HCT116 (cell line): ENCODE measurements at regions not wholly inside any gene's neighbourhood (a gene's known extent, or its start where the extent isn't known, plus 50 kb on each side); places are given as distances from the start of the nearest gene placed in this dataset.

Experiments used
- ATAC-seq: fragments of 200-7000 bp; cut with Tn5 transposase; 2 replicates; pipeline ENCODE4 v1.9.1; 2020; ENCODE audit warnings: mild to moderate bottlenecking, moderate library complexity
- BruUV-seq: library from RNA; stranded (reverse); fragments of 400-500 nt; replicated peaks from 2 replicates; lab custom pipeline; 2021; lab: Mats Ljungman, UMichigan
- CTCF ChIA-PET: fragments of 300-600 bp; sonication (Branson Sonifier 250); formaldehyde crosslinking; loops from one replicate; lab custom pipeline; 2021; ENCODE audit warnings: antibody characterized with exemption; lab: Charles Lee
- POLR2A ChIA-PET: fragments of 300-600, 350-600 bp; sonication (Branson Sonifier 250); formaldehyde crosslinking; loops from one replicate; lab custom pipeline; 2021; ENCODE audit warnings: antibody characterized with exemption; lab: Charles Lee
- RAD21 ChIA-PET, 2 experiments: fragments of 300-600 bp; sonication (Branson Sonifier 250); formaldehyde crosslinking; loops; one replicate each; lab custom pipeline; 2023; ENCODE audit warnings: low total read pairs in 2 of 2; ENCODE audit not compliant: uncharacterized antibody in 2 of 2, unreplicated experiment in 2 of 2, low non-redundant PET in 1 of 2; lab: Charles Lee
- DNase-seq: peaks from one replicate; pipeline ENCODE4 v3.0.0-alpha.2; 2010; ENCODE audit warnings: low read depth, low spot score
- H2AFZ ChIP-seq: fragments of 200-600 bp; shearing (Covaris generic), sonication (generic); 2 replicates; pipeline ENCODE4 v1.6.1; 2017; ENCODE audit warnings: low read depth, mixed run types, mixed read lengths, antibody characterized with exemption, low read length; ENCODE audit not compliant: poor library complexity, severe bottlenecking
- H3K27ac ChIP-seq: 2 replicates; pipeline ENCODE4 v1.5.1; 2012; ENCODE audit warnings: low read depth, low read length
- H3K27me3 ChIP-seq: fragments of 200-600 bp; sonication (generic); 2 replicates; pipeline ENCODE4 v1.6.1; 2016; ENCODE audit warnings: mixed run types, low read length, mixed read lengths; ENCODE audit not compliant: insufficient read depth
- H3K36me3 ChIP-seq, 2 experiments: fragments of 200-500 bp in 1 of 2; fragments of 200-600 bp in 1 of 2; sonication (Bioruptor generic) in 1 of 2; sonication (generic) in 1 of 2; 2 replicates each; pipeline versions ENCODE4 v1.5.1 to v1.6.1; 2014 to 2016; ENCODE audit warnings: low read length in 2 of 2, inconsistent platforms in 1 of 2, mixed read lengths in 1 of 2, mixed run types in 1 of 2; ENCODE audit not compliant: insufficient read depth in 2 of 2, control insufficient read depth in 1 of 2
- H3K4me1 ChIP-seq, 2 experiments: fragments of 200-600 bp in 1 of 2; sonication (generic) in 1 of 2; 2 replicates each; pipeline versions ENCODE4 v1.5.1 to v1.6.1; 2012 to 2017; ENCODE audit warnings: low read length in 2 of 2, inconsistent platforms in 1 of 2, mild to moderate bottlenecking in 1 of 2, mixed read lengths in 1 of 2, mixed run types in 1 of 2, moderate library complexity in 1 of 2; ENCODE audit not compliant: insufficient read depth in 2 of 2, control insufficient read depth in 1 of 2
- H3K4me2 ChIP-seq: fragments of 200-600 bp; sonication (generic); 2 replicates; pipeline ENCODE4 v1.6.1; 2017; ENCODE audit warnings: mixed run types, low read length, mixed read lengths
- H3K4me3 ChIP-seq, 2 experiments: fragments of 200-600 bp in 1 of 2; sonication (generic) in 1 of 2; replicated peaks in 1 of 2; 2 replicates each; pipeline ENCODE4 v1.5.1; 2011 to 2016; ENCODE audit warnings: low read length in 2 of 2, control low read depth in 1 of 2, low read depth in 1 of 2, mild to moderate bottlenecking in 1 of 2, mixed read lengths in 1 of 2, mixed run types in 1 of 2
- H3K79me2 ChIP-seq: fragments of 200-600 bp; sonication (generic); 2 replicates; pipeline ENCODE4 v1.6.1; 2017; ENCODE audit warnings: mild to moderate bottlenecking, mixed run types, low read length, moderate library complexity, mixed read lengths; ENCODE audit not compliant: insufficient read depth
- H3K9ac ChIP-seq: fragments of 200-600 bp; sonication (generic); 2 replicates; pipeline ENCODE4 v1.6.1; 2016; ENCODE audit warnings: low read length, mixed read lengths
- H3K9me2 ChIP-seq: fragments of 200-600 bp; sonication (generic), shearing (Covaris generic); 2 replicates; pipeline ENCODE4 v1.6.1; 2017; ENCODE audit warnings: mixed run types, mild to moderate bottlenecking, moderate library complexity; ENCODE audit not compliant: insufficient read depth
- H3K9me3 ChIP-seq, 2 experiments: fragments of 200-500 bp in 1 of 2; fragments of 200-600 bp in 1 of 2; sonication (Bioruptor generic) in 1 of 2; sonication (generic) in 1 of 2; 2 replicates each; pipeline ENCODE4 v1.6.1; 2014 to 2017; ENCODE audit warnings: low read length in 2 of 2, mixed read lengths in 2 of 2, inconsistent platforms in 1 of 2, low read depth in 1 of 2, mild to moderate bottlenecking in 1 of 2, mixed run types in 1 of 2, moderate library complexity in 1 of 2; ENCODE audit not compliant: control insufficient read depth in 1 of 2, insufficient read depth in 1 of 2
- H4K20me1 ChIP-seq: fragments of 200-600 bp; sonication (generic), shearing (Covaris generic); 2 replicates; pipeline ENCODE4 v1.6.1; 2017; ENCODE audit warnings: mixed run types, mild to moderate bottlenecking, moderate library complexity; ENCODE audit not compliant: insufficient read depth
- ATF3 ChIP-seq: IDR thresholded peaks from 2 replicates; pipeline ENCODE4 v1.6.1; 2012
- CBX3 ChIP-seq: IDR thresholded peaks from 2 replicates; pipeline ENCODE4 v1.6.1; 2012; ENCODE audit warnings: low read depth
- CEBPB ChIP-seq: IDR thresholded peaks from 2 replicates; pipeline ENCODE4 v1.6.1; 2012; ENCODE audit warnings: low read depth
- CTCF ChIP-seq, 3 experiments: fragments of 200-600 bp in 1 of 3; sonication (generic) in 1 of 3; IDR thresholded peaks in 2 of 3; conservative IDR thresholded peaks in 1 of 3; 2 replicates each; pipeline ENCODE4 v1.5.1; 2012 to 2017; ENCODE audit warnings: low read depth in 2 of 3, low read length in 2 of 3, antibody characterized with exemption in 1 of 3, borderline replicate concordance in 1 of 3, control low read depth in 1 of 3, mild to moderate bottlenecking in 1 of 3, mixed read lengths in 1 of 3, mixed run types in 1 of 3, moderate library complexity in 1 of 3; ENCODE audit not compliant: insufficient read depth in 1 of 3
- EGR1 ChIP-seq: IDR thresholded peaks from 2 replicates; pipeline ENCODE4 v1.6.1; 2012; ENCODE audit warnings: low read depth
- EZH2 ChIP-seq: fragments of 200-600 bp; sonication (generic); IDR thresholded peaks from 2 replicates; pipeline ENCODE4 v1.6.1; 2017; ENCODE audit warnings: antibody characterized with exemption, mixed run types
- EZH2phosphoT487 ChIP-seq: fragments of 200-600 bp; IDR thresholded peaks from 2 replicates; pipeline ENCODE4 v1.6.1; 2018; ENCODE audit warnings: antibody characterized with exemption, borderline replicate concordance
- JUND ChIP-seq: IDR thresholded peaks from 2 replicates; pipeline ENCODE4 v1.6.1; 2012
- MAX ChIP-seq: IDR thresholded peaks from 2 replicates; pipeline ENCODE4 v1.6.1; 2012
- POLR2A ChIP-seq: IDR thresholded peaks from 2 replicates; pipeline ENCODE4 v1.7.0; 2011; ENCODE audit warnings: borderline replicate concordance; ENCODE audit not compliant: insufficient read depth, insufficient read length; ENCODE audit errors: extremely low read depth
- POLR2AphosphoS5 ChIP-seq: IDR thresholded peaks from 2 replicates; pipeline ENCODE4 v1.6.1; 2011; ENCODE audit warnings: mild to moderate bottlenecking, low read depth, low read length, moderate library complexity
- RAD21 ChIP-seq: IDR thresholded peaks from 2 replicates; pipeline ENCODE4 v1.6.1; 2012; ENCODE audit warnings: low read depth, mild to moderate bottlenecking
- REST ChIP-seq: IDR thresholded peaks from 2 replicates; pipeline ENCODE4 v1.6.1; 2012; ENCODE audit warnings: low read depth
- SIN3A ChIP-seq: IDR thresholded peaks from 2 replicates; pipeline ENCODE4 v1.6.1; 2012; ENCODE audit warnings: low read depth
- SRF ChIP-seq: IDR thresholded peaks from 2 replicates; pipeline ENCODE4 v1.6.1; 2012; ENCODE audit warnings: low read depth
- TCF7L2 ChIP-seq: IDR thresholded peaks from 2 replicates; pipeline ENCODE4 v1.7.0; 2011; ENCODE audit warnings: borderline replicate concordance, inconsistent platforms; ENCODE audit not compliant: insufficient read depth, insufficient read length; ENCODE audit errors: extremely low read depth
- YY1 ChIP-seq: IDR thresholded peaks from 2 replicates; pipeline ENCODE4 v1.6.1; 2011; ENCODE audit warnings: low read length, low read depth, moderate library complexity, mild to moderate bottlenecking; ENCODE audit not compliant: insufficient replicate concordance; ENCODE audit errors: extremely low read depth
- ZBTB33 ChIP-seq: IDR thresholded peaks from 2 replicates; pipeline ENCODE4 v1.6.1; 2011; ENCODE audit warnings: mild to moderate bottlenecking, low read length, moderate library complexity; ENCODE audit not compliant: insufficient replicate concordance; ENCODE audit errors: extremely low read depth
- ZFX ChIP-seq: fragments of 450-650 bp; IDR thresholded peaks from 2 replicates; pipeline ENCODE4 v1.6.1; 2017
- ZNF274 ChIP-seq: fragments of 200-500 bp; sonication (Bioruptor generic); IDR thresholded peaks from 2 replicates; pipeline ENCODE4 v1.6.1; 2014; ENCODE audit warnings: mild to moderate bottlenecking, low read depth, low read length, inconsistent platforms
- intact Hi-C: fragments of 100-400 bp; cut with micrococcal nuclease; formaldehyde crosslinking; loops from 2 replicates; pipeline ENCODE4 v1.10.0; 2022

- TF ChIP-seq TCF7L2: no peak
- no peak for TF ChIP-seq MAX
- no peak for TF ChIP-seq CTCF (IDR thresholded peaks at IDR 0.05 in 2 of 3, conservative IDR thresholded peaks at IDR 0.05 in 1 of 3; ENCODE audit: borderline replicate concordance in 1 of 3, insufficient read depth in 1 of 3, low read depth in 2 of 3, low read length in 2 of 3)
- no peak for TF ChIP-seq RAD21
- no peak for TF ChIP-seq CEBPB
- TF ChIP-seq CBX3: no peak
- TF ChIP-seq EGR1: no peak
- TF ChIP-seq POLR2A: no peak
- TF ChIP-seq POLR2AphosphoS5: no peak
- TF ChIP-seq EZH2: no peak
- TF ChIP-seq REST: no peak
- TF ChIP-seq JUND: no peak
- TF ChIP-seq ATF3: no peak
- TF ChIP-seq ZNF274: no peak
- no peak for TF ChIP-seq SIN3A
- no peak for TF ChIP-seq ZBTB33
- no peak for TF ChIP-seq YY1
- no peak for TF ChIP-seq ZFX
- TF ChIP-seq EZH2phosphoT487: no peak
- TF ChIP-seq SRF: no peak
- DNase-seq: no peak
- POLR2A ChIA-PET: no interaction called here
Measured at GRCh38 chr1:55626326-55626725, 411.2 kb upstream of the USP24 start.

More at GRCh38 chr1:55626326-55626725, 411.2 kb upstream of the USP24 start:
- H3K27me3 ChIP-seq: no peaks in the 10 kb centered on the region
- no peak for ATAC-seq
- no peaks in the 10 kb centered on the region for H3K36me3 ChIP-seq
- intact Hi-C loops: no loop called here
- BruUV-seq: no TSS peak
- H3K4me3 ChIP-seq: no peak overlapping the region
- H3K27ac ChIP-seq: no peak overlapping the region
- H2AFZ ChIP-seq: no peak overlapping the region
- no peaks in the 10 kb centered on the region for H3K9me2 ChIP-seq
- H3K9ac ChIP-seq: no peak overlapping the region
- H4K20me1 ChIP-seq: no peaks in the 10 kb centered on the region
- no peaks in the 10 kb centered on the region for H3K4me1 ChIP-seq
- no peaks in the 10 kb centered on the region for H3K79me2 ChIP-seq
- RAD21 ChIA-PET: no interaction called here
- CTCF ChIA-PET: no interaction called here
- H3K4me2 ChIP-seq: no peak overlapping the region
- H3K9me3 ChIP-seq: no peaks in the 10 kb centered on the region
